Astrocyte of the spinal cord (primary cell): ENCODE measurements at regions not wholly inside any gene's neighbourhood (a gene's known extent, or its start where the extent isn't known, plus 50 kb on each side); places are given as distances from the start of the nearest gene placed in this dataset.

Experiments
- DNase-seq: peaks from one replicate; pipeline ENCODE4 v3.0.0; 2011; ENCODE audit warnings: low read depth, low spot score
- H3K4me3 ChIP-seq: 2 replicates; pipeline ENCODE4 v1.5.1; 2011; ENCODE audit warnings: low read depth, mild to moderate bottlenecking, low read length, moderate library complexity
- in situ Hi-C: cut with HindIII; loops from 2 replicates; pipeline ENCODE4 v1.10.0; 2017; ENCODE audit warnings: low sequenced_read_pairs
- TF ChIP-seq, protein P1 (sequence below): IDR thresholded peaks from 2 replicates; pipeline ENCODE4 v1.5.1; 2012; ENCODE audit warnings: low read depth, mild to moderate bottlenecking, low read length, inconsistent platforms

DNA sequence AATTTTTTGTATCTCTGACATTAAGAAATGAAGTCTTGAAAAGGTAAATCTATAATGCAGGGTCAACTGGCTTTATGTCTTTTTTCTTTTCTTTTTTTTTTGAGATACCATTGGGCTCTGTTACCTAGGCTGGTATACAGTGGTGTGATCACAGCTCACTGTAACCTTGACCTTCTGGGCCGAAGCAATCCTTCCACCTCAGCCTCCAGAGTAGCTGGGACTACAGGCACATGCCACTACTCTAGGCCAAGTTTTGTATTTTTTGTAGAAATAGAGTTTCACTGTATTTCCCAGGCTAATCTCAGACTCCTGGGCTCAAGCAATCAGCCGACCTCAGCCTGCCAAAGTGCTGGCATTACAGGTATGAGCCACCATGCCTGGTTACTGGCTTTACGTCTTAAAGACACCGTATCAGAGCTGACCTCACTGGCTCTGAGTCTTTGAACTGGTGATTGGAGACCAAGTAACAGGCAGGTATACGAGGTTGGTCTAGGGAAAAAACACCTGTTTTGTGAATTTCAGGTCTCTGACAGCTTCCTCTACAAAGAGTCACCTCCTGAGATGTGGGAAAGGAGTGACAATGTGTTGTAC, 70.4 kb upstream of the GPBP1 start:
- in situ Hi-C loops = no loop called here
- no peak overlapping the region for H3K4me3 ChIP-seq
- TF ChIP-seq, protein P1, sequence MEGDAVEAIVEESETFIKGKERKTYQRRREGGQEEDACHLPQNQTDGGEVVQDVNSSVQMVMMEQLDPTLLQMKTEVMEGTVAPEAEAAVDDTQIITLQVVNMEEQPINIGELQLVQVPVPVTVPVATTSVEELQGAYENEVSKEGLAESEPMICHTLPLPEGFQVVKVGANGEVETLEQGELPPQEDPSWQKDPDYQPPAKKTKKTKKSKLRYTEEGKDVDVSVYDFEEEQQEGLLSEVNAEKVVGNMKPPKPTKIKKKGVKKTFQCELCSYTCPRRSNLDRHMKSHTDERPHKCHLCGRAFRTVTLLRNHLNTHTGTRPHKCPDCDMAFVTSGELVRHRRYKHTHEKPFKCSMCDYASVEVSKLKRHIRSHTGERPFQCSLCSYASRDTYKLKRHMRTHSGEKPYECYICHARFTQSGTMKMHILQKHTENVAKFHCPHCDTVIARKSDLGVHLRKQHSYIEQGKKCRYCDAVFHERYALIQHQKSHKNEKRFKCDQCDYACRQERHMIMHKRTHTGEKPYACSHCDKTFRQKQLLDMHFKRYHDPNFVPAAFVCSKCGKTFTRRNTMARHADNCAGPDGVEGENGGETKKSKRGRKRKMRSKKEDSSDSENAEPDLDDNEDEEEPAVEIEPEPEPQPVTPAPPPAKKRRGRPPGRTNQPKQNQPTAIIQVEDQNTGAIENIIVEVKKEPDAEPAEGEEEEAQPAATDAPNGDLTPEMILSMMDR = no peak
- DNase-seq = no peak

DNA sequence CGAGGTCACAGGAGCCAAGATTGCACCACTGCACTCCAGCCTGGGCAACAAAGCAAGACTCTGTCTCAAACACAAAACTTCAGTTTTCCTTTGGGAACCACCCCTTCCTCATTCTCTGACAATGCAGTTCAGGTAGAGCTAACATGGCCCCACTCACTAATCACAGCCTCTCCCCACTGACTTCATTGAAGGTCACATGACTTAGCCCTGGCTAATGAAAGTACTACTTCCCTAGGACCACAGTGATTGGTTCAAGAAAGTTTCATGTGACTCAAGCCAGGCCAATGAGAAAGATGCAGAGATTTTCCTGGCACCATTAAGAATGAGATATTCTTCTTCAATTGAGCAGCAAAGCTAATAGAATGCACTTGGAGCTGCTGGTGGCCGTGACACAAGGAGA, 67.2 kb upstream of the GPBP1 start:
- no peak for DNase-seq
- in situ Hi-C loops = no loop called here
- no peak overlapping the region for H3K4me3 ChIP-seq
- TF ChIP-seq, protein P1 = no peak

DNA sequence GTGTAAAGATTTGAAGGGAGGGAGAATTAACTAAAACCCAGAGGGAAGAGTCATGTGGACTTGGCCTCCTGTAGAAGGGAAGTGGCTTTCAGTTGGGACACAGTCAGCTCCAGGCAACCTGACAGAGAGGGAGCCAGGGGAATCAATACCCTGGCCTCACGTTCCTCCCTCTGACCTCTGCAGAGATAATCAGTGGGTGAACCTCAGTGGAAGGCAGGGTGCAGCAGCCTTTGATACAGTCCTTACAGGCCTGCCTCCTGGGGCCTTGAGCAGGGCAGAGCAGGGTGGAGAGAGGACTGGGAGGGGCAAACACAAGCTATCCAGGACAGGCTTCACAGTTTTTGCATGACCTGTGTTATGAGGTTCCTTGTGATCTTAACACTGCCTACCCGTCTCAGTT, 61.9 kb upstream of the GPBP1 start:
- TF ChIP-seq, protein P1 = no peak
- DNase-seq = no peak
- in situ Hi-C loops = no loop called here
- no peak overlapping the region for H3K4me3 ChIP-seq

DNA sequence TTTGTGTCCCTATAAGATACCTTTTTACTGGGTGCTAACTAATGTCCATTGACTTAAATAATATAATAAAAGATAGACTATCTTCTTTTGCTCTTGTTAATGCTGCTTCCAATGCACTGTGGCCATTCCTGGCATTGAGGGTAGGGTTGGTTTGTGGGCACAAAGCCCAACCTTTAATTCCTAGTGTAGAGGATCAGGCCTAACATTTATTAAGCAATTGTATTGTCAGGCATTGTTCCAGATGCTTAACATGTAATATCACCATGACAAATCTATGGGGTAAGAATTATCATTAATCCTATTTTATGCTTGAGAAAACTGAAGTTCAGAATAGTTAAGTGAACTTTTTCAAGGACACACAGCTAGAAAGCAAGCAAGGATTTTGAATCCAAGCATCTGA, 60.4 kb upstream of the GPBP1 start:
- in situ Hi-C loops = no loop called here
- TF ChIP-seq, protein P1 = no peak
- DNase-seq = no peak
- H3K4me3 ChIP-seq = no peak overlapping the region

DNA sequence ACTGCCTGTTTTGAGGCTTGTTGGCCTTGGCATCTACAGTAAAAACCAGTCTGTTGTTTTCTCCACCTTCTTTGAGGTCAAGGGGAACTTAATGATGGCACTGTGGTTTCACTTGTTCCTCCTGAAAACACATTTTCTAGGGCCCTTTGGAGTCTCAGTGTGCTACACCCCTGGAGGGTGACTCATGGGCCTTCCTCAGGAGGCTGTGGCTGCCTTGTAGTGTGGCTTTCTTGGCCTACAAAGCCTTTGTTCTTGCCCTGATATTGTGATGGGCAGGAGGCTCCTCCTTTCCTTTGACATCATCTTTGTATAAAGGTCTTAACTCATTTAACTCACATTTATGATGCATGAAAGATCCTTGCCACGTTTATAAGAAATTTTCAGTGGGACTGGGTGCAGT, 56.3 kb upstream of the GPBP1 start:
- in situ Hi-C loops = no loop called here
- DNase-seq = no peak
- TF ChIP-seq, protein P1 = no peak
- H3K4me3 ChIP-seq = no peak overlapping the region

- TF ChIP-seq, protein P1 = no peak
- H3K4me3 ChIP-seq = no peak overlapping the region
- no peak for DNase-seq
- in situ Hi-C loops = no loop called here
Measured at GRCh38 chr5:57119031-57119430, 54.8 kb upstream of the GPBP1 start.

GRCh38 chr5:57124014-57124413, 49.8 kb upstream of the GPBP1 start:
- H3K4me3 ChIP-seq = no peak overlapping the region
- in situ Hi-C loops = no loop called here
- DNase-seq = no peak
- TF ChIP-seq, protein P1 = no peak
